GM20000 (cell line): ENCODE measurements at regions not wholly inside any gene's neighbourhood (a gene's known extent, or its start where the extent isn't known, plus 50 kb on each side); places are given as distances from the start of the nearest gene placed in this dataset.

Experiments
- DNase-seq: peaks from one replicate; pipeline ENCODE4 v3.0.0; 2012; ENCODE audit warnings: low spot score
- CTCF ChIP-seq: IDR thresholded peaks from 2 replicates; pipeline ENCODE4 v1.5.1; 2012; ENCODE audit warnings: mild to moderate bottlenecking, control low read depth; ENCODE audit errors: extremely low read depth, missing control alignments

- no peak for TF ChIP-seq CTCF
- no peak for DNase-seq
Measured at GRCh38 chr13:54884682-54885081, 1856.1 kb downstream of the OLFM4 start.

DNA sequence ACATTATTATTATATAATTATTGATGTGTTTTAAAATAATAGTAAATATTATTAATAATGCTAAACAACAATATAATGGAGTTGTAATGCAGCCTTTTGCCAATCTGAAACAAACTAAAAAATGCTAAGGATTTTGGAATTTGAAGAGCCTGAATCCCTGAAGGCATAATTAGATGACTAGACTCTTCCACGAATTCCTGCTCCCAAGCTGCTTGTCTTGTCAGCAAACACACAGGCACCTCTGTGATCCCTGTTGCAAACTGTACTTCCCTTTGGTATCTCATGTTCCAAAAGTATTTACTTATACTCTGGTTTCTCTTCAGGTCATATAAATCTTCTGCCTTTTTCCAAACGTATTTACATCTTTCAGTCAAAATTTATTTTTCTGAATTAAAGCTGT lies 1862.4 kb downstream of the OLFM4 start:
- DNase-seq: no peak
- TF ChIP-seq CTCF: no peak

GRCh38 chr13:54901316-54901715 lies 1872.7 kb downstream of the OLFM4 start:
- TF ChIP-seq CTCF: no peak
- no peak for DNase-seq

- no peak for DNase-seq
- TF ChIP-seq CTCF: no peak
Measured at GRCh38 chr13:54912367-54912766, 1883.8 kb downstream of the OLFM4 start.

GRCh38 chr13:54913668-54914067 lies 1885.1 kb downstream of the OLFM4 start:
- DNase-seq: no peak
- no peak for TF ChIP-seq CTCF

DNA sequence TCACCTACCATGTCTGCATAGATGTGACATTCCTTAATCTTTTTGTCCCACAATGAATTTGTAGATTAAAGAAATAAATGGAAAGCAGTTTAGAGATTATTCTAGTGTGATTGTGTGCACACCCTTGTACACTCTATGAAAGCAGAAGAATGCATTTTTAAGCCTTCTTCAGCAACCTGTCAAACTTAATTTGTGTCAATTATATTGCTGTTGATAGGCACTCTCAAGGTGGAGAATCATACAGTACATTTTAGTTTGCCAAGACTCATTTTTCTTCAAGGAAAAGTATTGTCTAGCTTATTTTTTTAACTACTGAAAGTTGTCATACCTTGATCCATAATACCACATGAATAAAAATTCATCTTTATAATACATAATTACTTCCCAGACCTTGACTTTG lies 1898.9 kb downstream of the OLFM4 start:
- TF ChIP-seq CTCF: no peak
- no peak for DNase-seq

GRCh38 chr13:54928071-54928470 lies 1899.5 kb downstream of the OLFM4 start:
- TF ChIP-seq CTCF: no peak
- no peak for DNase-seq

DNA sequence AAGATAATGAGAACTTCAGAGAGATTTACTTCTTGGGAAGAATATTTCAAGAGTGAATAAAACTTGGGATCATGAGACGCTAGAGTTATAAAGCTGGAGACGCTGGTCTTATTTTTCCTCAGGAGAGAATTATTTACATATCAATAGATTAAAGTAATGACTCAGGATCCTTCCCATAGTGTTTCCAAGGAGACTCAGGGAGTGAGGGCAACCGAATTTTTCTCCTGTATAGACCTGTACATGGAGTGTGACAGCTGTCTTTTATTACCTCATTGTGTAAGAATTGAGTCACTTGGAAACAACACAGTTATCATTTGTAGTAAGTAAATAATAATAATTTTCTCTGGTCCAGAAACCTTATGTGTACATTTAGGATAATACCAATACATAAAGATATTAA lies 1905.5 kb downstream of the OLFM4 start:
- DNase-seq: no peak
- no peak for TF ChIP-seq CTCF
